ENCODE measurements at regions not wholly inside any gene's neighbourhood (a gene's known extent, or its start where the extent isn't known, plus 50 kb on each side); places are given as distances from the start of the nearest gene placed in this dataset.

DNA sequence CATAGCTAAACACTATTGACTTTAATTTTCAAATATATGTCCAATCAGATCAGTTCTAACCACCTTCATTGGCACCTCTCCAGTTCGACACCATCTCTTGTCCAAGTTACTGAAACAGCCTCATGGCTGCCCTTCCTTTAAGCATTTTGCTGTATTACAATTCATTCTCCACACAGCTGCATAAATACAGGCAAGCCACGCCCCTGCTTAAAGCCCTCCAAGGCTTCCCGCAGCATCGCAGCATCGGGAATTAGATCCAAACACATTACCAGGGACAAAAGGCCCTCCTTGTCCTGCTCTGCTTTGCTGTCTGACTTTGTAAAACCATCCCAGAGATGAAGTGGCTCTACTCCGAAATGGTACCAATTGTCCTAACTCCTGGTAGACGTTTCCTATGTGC is 75.1 kb upstream of the RAI14 start:
- H3K9me3 ChIP-seq = no peaks in the 10 kb centered on the region
- H3K4me3 ChIP-seq = no peak overlapping the region
- no peaks in the 10 kb centered on the region for H3K27me3 ChIP-seq
- no peaks in the 10 kb centered on the region for H3K4me1 ChIP-seq
- TF ChIP-seq, protein P1, sequence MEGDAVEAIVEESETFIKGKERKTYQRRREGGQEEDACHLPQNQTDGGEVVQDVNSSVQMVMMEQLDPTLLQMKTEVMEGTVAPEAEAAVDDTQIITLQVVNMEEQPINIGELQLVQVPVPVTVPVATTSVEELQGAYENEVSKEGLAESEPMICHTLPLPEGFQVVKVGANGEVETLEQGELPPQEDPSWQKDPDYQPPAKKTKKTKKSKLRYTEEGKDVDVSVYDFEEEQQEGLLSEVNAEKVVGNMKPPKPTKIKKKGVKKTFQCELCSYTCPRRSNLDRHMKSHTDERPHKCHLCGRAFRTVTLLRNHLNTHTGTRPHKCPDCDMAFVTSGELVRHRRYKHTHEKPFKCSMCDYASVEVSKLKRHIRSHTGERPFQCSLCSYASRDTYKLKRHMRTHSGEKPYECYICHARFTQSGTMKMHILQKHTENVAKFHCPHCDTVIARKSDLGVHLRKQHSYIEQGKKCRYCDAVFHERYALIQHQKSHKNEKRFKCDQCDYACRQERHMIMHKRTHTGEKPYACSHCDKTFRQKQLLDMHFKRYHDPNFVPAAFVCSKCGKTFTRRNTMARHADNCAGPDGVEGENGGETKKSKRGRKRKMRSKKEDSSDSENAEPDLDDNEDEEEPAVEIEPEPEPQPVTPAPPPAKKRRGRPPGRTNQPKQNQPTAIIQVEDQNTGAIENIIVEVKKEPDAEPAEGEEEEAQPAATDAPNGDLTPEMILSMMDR (IDR thresholded peaks at IDR 0.05) = no peak
- TF ChIP-seq EP300 (IDR thresholded peaks at IDR 0.05) = no peak
- TF ChIP-seq POLR2A (IDR thresholded peaks at IDR 0.05) = no peak
- TF ChIP-seq POLR2AphosphoS5 (IDR thresholded peaks at IDR 0.05) = no peak
- WGBS = 42% methylated on average over 7 of the region's 7 CpGs
- DNase-seq (ENCODE audit: low spot score in 2 of 2) = no peak
- no peaks in the 10 kb centered on the region for H3K36me3 ChIP-seq
- H3K27ac ChIP-seq = no peak overlapping the region

GRCh38 chr5:34582371-34582770 is 73.8 kb upstream of the RAI14 start:
- 66% methylated on average over 3 of the region's 3 CpGs for WGBS
- Histone ChIP-seq H3K4me3 (no peak overlapping the region), H3K36me3 (no peaks in the 10 kb centered on the region), H3K4me1 (no peaks in the 10 kb centered on the region), H3K9me3 (no peaks in the 10 kb centered on the region), H3K27ac (no peak overlapping the region), H3K27me3 (no peaks in the 10 kb centered on the region)
- DNase-seq (ENCODE audit: low spot score in 2 of 2) = no peak
- TF ChIP-seq, protein P1 (IDR thresholded peaks at IDR 0.05) = no peak
- TF ChIP-seq EP300 (IDR thresholded peaks at IDR 0.05) (no peak), POLR2A (IDR thresholded peaks at IDR 0.05) (no peak), POLR2AphosphoS5 (IDR thresholded peaks at IDR 0.05) (no peak)

DNA sequence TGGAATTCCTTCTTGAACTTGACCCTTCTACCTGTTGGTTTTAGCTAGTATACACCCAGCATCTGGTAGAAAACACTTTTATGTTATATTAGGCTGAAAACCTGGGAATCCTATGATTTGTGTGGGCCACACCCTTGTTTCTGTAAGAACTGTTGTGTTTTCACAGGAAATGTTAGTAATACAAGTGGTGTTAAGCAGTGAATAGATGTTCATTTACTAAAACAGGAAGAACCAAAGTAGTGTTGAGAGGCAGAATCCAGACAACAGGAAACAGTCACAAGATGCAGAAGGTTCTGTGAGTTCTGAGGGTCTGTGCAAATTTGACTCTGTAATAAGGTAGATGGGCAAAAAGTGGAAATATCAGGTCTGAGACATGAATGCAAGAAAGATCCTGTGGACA is 73.0 kb upstream of the RAI14 start:
- Histone ChIP-seq H3K27ac (peak overlapping the region; percentile 10), H3K4me3 (no peak overlapping the region), H3K9me3 (no peaks in the 10 kb centered on the region), H3K27me3 (no peaks in the 10 kb centered on the region), H3K36me3 (no peaks in the 10 kb centered on the region), H3K4me1 (no peaks in the 10 kb centered on the region)
- TF ChIP-seq POLR2A (IDR thresholded peaks at IDR 0.05) (no peak), EP300 (IDR thresholded peaks at IDR 0.05) (no peak), POLR2AphosphoS5 (IDR thresholded peaks at IDR 0.05) (no peak)
- TF ChIP-seq, protein P1 (IDR thresholded peaks at IDR 0.05) = no peak
- DNase-seq (ENCODE audit: low spot score in 2 of 2) = no peak

DNA sequence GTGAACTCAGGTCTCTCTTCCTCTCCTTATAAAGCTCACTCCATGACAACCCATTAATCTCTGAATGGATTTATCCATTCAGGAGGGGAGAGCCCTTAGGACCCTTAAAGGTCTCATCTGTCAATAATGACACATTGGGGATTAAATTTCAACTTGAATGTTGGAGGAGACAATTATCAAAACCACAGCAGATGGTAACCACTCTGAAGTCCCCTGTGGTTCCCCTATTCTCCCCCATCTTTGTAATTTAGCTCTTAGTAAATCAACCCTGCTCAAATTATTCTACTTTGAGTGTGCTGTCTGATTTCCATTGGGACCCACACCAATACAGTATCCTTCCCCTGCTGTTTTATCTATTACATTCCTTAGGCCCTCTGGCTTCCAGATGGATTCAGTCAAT is 72.0 kb upstream of the RAI14 start:
- DNase-seq (ENCODE audit: low spot score in 2 of 2) = no peak

DNA sequence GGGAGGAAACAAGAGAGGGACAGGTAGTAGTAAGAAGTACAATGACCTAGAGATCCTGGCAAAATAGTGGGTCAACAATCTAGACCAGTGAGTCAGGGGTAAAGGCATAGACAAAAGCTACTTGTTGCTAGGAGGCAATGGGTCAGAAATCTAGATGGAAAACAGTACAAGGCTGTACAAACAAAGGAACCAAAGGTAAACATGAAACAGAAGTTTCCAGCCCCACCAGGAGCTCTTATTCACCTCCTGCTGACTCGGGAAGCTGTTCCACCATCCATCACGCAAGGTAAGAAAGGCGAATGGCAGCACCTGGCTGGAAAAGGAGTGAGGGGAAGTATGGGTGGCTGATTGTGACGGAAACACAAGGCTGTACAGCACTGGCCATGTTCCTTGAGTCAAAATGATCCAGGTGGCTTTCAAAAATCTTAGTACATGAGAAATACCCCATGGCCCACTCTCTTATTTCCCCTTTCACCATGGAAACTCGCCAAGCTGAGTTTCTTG is 70.5 kb upstream of the RAI14 start:
- H3K36me3 ChIP-seq = no peaks in the 10 kb centered on the region
- WGBS = 86% methylated on average over 5 of the region's 5 CpGs
- H3K4me3 ChIP-seq = no peak overlapping the region
- DNase-seq (ENCODE audit: low spot score in 2 of 2) = no peak
- no peaks in the 10 kb centered on the region for H3K27me3 ChIP-seq
- H3K4me1 ChIP-seq = no peaks in the 10 kb centered on the region
- TF ChIP-seq POLR2AphosphoS5 (IDR thresholded peaks at IDR 0.05) = no peak
- TF ChIP-seq POLR2A (IDR thresholded peaks at IDR 0.05) = no peak
- TF ChIP-seq, protein P1 (IDR thresholded peaks at IDR 0.05) = no peak
- TF ChIP-seq EP300 (IDR thresholded peaks at IDR 0.05) = no peak
- no peaks in the 10 kb centered on the region for H3K9me3 ChIP-seq
- peak overlapping the region; percentile 40 for H3K27ac ChIP-seq

More for the DNA sequence above, 72.0 kb upstream of the RAI14 start:
- Histone ChIP-seq H3K9me3 (no peaks in the 10 kb centered on the region), H3K36me3 (no peaks in the 10 kb centered on the region), H3K4me3 (no peak overlapping the region), H3K27ac (no peak overlapping the region), H3K4me1 (no peaks in the 10 kb centered on the region), H3K27me3 (no peaks in the 10 kb centered on the region)
- TF ChIP-seq POLR2A (IDR thresholded peaks at IDR 0.05) = no peak
- TF ChIP-seq EP300 (IDR thresholded peaks at IDR 0.05) = no peak
- TF ChIP-seq POLR2AphosphoS5 (IDR thresholded peaks at IDR 0.05) = no peak
- TF ChIP-seq, protein P1 (IDR thresholded peaks at IDR 0.05) = no peak

Data from suprapubic skin (tissue), 4 donors.